Keratinocyte (primary cell): ENCODE measurements at regions not wholly inside any gene's neighbourhood (a gene's known extent, or its start where the extent isn't known, plus 50 kb on each side); places are given as distances from the start of the nearest gene placed in this dataset.

Experiments
- DNase-seq: peaks from one replicate; pipeline ENCODE4 v3.0.0-alpha.2; 2011; ENCODE audit warnings: low read depth, missing footprints, low spot score
- FAIRE-seq: peaks from 2 replicates; lab custom pipeline; 2011; peaks lifted over from hg19 to GRCh38; lab: Jason Lieb, UNC
- H2AFZ ChIP-seq: 2 replicates; pipeline ENCODE4 v1.6.0; 2012; ENCODE audit warnings: low read length, control low read depth, inconsistent platforms; ENCODE audit not compliant: control insufficient read depth
- H3K27ac ChIP-seq: 2 replicates; pipeline ENCODE4 v1.5.1; 2011; ENCODE audit warnings: low read length; ENCODE audit not compliant: control insufficient read depth, insufficient read depth
- H3K27me3 ChIP-seq: 3 replicates; pipeline ENCODE4 v1.6.0; 2011; ENCODE audit warnings: low read length; ENCODE audit not compliant: control insufficient read depth, insufficient read depth; ENCODE audit errors: extremely low read depth
- H3K36me3 ChIP-seq, 2 experiments: 2 replicates in 1 of 2; 3 replicates in 1 of 2; pipeline ENCODE4 v1.5.1; 2011; ENCODE audit warnings: low read length in 2 of 2, mild to moderate bottlenecking in 1 of 2; ENCODE audit not compliant: control insufficient read depth in 2 of 2, insufficient read depth in 2 of 2; ENCODE audit errors: extremely low read depth in 1 of 2
- H3K4me1 ChIP-seq: 3 replicates; pipeline ENCODE4 v1.5.1; 2011; ENCODE audit warnings: low read length; ENCODE audit not compliant: control insufficient read depth, insufficient read depth; ENCODE audit errors: extremely low read depth
- H3K4me2 ChIP-seq: 3 replicates; pipeline ENCODE4 v1.6.0; 2011; ENCODE audit warnings: low read depth, low read length; ENCODE audit not compliant: control insufficient read depth, insufficient read depth; ENCODE audit errors: extremely low read depth
- H3K4me3 ChIP-seq, 3 experiments: fragments of 200-600 bp in 1 of 3; sonication (generic) in 1 of 3; 2 replicates in 2 of 3; 3 replicates in 1 of 3; pipeline ENCODE4 v1.5.1; 2011 to 2016; ENCODE audit warnings: low read length in 3 of 3, mild to moderate bottlenecking in 3 of 3, control low read depth in 2 of 3, inconsistent platforms in 1 of 3, low read depth in 1 of 3, mixed read lengths in 1 of 3, mixed run types in 1 of 3, moderate library complexity in 1 of 3; ENCODE audit not compliant: control insufficient read depth in 2 of 3, insufficient read depth in 2 of 3; ENCODE audit errors: extremely low read depth in 1 of 3
- H3K79me2 ChIP-seq: 2 replicates; pipeline ENCODE4 v1.6.0; 2012; ENCODE audit warnings: low read length; ENCODE audit not compliant: control insufficient read depth, insufficient read depth
- H3K9ac ChIP-seq: 3 replicates; pipeline ENCODE4 v1.6.0; 2011; ENCODE audit warnings: low read length; ENCODE audit not compliant: control insufficient read depth, insufficient read depth; ENCODE audit errors: extremely low read depth
- H3K9me1 ChIP-seq: 3 replicates; pipeline ENCODE4 v1.6.0; 2011; ENCODE audit warnings: low read length; ENCODE audit not compliant: control insufficient read depth, insufficient read depth; ENCODE audit errors: extremely low read depth
- H3K9me3 ChIP-seq: 2 replicates; pipeline ENCODE4 v1.5.1; 2012; ENCODE audit warnings: low read depth, low read length; ENCODE audit not compliant: control insufficient read depth
- H4K20me1 ChIP-seq: 3 replicates; pipeline ENCODE4 v1.6.0; 2011; ENCODE audit warnings: low read length; ENCODE audit not compliant: control insufficient read depth, insufficient read depth; ENCODE audit errors: extremely low read depth
- CTCF ChIP-seq, 3 experiments: IDR thresholded peaks in 1 of 3; conservative IDR thresholded peaks in 1 of 3; optimal IDR thresholded peaks in 1 of 3; 2 replicates in 2 of 3; 3 replicates in 1 of 3; pipeline versions ENCODE3 to v1.5.1; 2011; ENCODE audit warnings: low read length in 3 of 3, mild to moderate bottlenecking in 3 of 3, moderate library complexity in 2 of 3, control low read depth in 1 of 3, inconsistent platforms in 1 of 3; ENCODE audit not compliant: insufficient read depth in 2 of 3; ENCODE audit errors: extremely low read depth in 1 of 3
- EZH2 ChIP-seq: IDR thresholded peaks from one replicate; pipeline ENCODE4 v1.6.1; 2012; ENCODE audit warnings: inconsistent platforms, mild to moderate bottlenecking, low read length, moderate library complexity
- dilution Hi-C: fragments of 300-500 bp; cut with MboI; formaldehyde crosslinking; loops from one replicate; pipeline ENCODE4 v1.7.0; 2020; ENCODE audit warnings: low sequenced_read_pairs; ENCODE audit not compliant: extremely low pct_ligation_motif_present

- no peak for FAIRE-seq
- H3K9me3 ChIP-seq = no peaks in the 10 kb centered on the region
- no peak overlapping the region for H3K4me2 ChIP-seq
- DNase-seq = no peak
- H3K36me3 ChIP-seq = no peaks in the 10 kb centered on the region
- no peaks in the 10 kb centered on the region for H3K27me3 ChIP-seq
- H3K9ac ChIP-seq = no peak overlapping the region
- dilution Hi-C loops = no loop called here
- TF ChIP-seq EZH2 (no peak), CTCF (optimal IDR thresholded peaks at IDR 0.05 in 1 of 3, IDR thresholded peaks at IDR 0.05 in 1 of 3, conservative IDR thresholded peaks at IDR 0.05 in 1 of 3; ENCODE audit: extremely low read depth in 1 of 3, insufficient read depth in 2 of 3, low read length in 3 of 3) (no peak)
- no peaks in the 10 kb centered on the region for H4K20me1 ChIP-seq
- no peaks in the 10 kb centered on the region for H3K9me1 ChIP-seq
- no peaks in the 10 kb centered on the region for H3K4me1 ChIP-seq
- no peak overlapping the region for H3K27ac ChIP-seq
- no peak overlapping the region for H3K4me3 ChIP-seq
- H2AFZ ChIP-seq = no peak overlapping the region
- H3K79me2 ChIP-seq = no peaks in the 10 kb centered on the region
Measured at GRCh38 chr18:55912919-55913318, 324.9 kb upstream of the TCF4 start.

DNA sequence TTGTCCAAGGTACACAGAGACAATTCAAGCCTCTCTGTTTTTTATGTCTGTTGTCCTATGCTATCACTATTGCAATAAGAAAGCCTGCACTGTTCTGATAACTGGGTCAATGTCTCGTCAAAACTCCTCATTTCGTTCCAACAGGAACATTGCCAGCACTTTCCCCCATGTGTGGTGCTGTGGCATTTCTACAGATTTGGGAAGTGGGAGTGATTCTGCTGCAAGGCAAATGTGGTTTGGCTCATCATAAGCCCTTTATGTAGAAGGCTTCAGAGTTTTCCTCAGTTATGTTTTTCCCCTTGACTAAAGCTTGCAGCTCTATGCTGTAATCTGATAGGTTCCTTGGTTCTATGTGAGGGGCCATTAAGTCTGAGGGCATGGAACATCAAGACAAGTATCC, 324.1 kb upstream of the TCF4 start:
- dilution Hi-C loops = no loop called here
- FAIRE-seq = no peak
- Histone ChIP-seq H2AFZ (no peak overlapping the region), H3K27ac (no peak overlapping the region), H4K20me1 (no peaks in the 10 kb centered on the region), H3K4me1 (peaks cover 7% of the 10 kb centered on the region), H3K4me3 (no peak overlapping the region), H3K9ac (no peak overlapping the region), H3K9me1 (no peaks in the 10 kb centered on the region), H3K36me3 (no peaks in the 10 kb centered on the region), H3K4me2 (no peak overlapping the region), H3K9me3 (no peaks in the 10 kb centered on the region), H3K79me2 (no peaks in the 10 kb centered on the region), H3K27me3 (no peaks in the 10 kb centered on the region)
- TF ChIP-seq CTCF (optimal IDR thresholded peaks at IDR 0.05 in 1 of 3, IDR thresholded peaks at IDR 0.05 in 1 of 3, conservative IDR thresholded peaks at IDR 0.05 in 1 of 3; ENCODE audit: extremely low read depth in 1 of 3, insufficient read depth in 2 of 3, low read length in 3 of 3) (no peak), EZH2 (no peak)
- DNase-seq = no peak
